ENCODE measurements at regions not wholly inside any gene's neighbourhood (a gene's known extent, or its start where the extent isn't known, plus 50 kb on each side); places are given as distances from the start of the nearest gene placed in this dataset.
A peak's percentile ranks its signal among the peaks of the same experiment; 100 is the strongest.

DNA sequence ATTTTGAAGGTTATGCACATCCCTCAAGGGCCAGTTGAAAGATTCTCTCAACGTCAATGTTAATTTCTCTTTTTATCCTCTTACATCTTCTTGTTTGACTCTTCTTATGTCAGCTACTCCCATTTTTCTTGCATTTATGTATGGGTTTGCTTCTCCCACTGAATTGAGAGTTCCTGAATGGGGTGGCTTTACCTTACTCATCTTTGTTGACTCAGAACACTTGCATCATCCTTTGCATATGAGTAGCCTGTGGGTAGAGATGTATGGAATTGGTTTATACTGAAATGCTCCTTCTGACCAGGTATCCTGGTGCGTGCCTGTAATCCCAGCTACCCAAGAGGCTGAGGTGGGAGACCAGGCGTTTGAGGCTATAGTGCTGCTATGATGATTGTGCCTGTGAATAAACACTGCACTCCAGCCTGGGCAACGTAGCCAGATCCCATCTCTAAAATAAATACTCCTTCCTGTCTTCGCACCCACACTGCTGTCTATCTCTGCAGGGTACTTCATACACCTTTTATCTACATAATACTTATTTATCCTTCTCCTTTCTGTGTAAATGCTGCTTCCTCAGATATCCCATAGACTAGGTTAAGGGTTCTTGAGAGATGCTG, 123.6 kb upstream of the DPH6 start:
- no peaks in the 10 kb centered on the region for H3K27me3 ChIP-seq (ENCODE audit: control insufficient read depth in 2 of 2, insufficient read depth in 1 of 2, low read length in 1 of 2)
- H3K36me3 ChIP-seq (ENCODE audit: control insufficient read depth in 2 of 2, insufficient read depth in 2 of 2, low read length in 1 of 2), result no peaks in the 10 kb centered on the region
- H3K4me1 ChIP-seq (ENCODE audit: control insufficient read depth in 2 of 2, insufficient read depth in 2 of 2, low read length in 2 of 2), result no peaks in the 10 kb centered on the region
- WGBS, result 91% methylated on average over 5 of the region's 5 CpGs
- H3K9me3 ChIP-seq (ENCODE audit: control insufficient read depth in 2 of 2, insufficient read depth in 1 of 2, low read length in 1 of 2), result no peaks in the 10 kb centered on the region
- H3K4me3 ChIP-seq (ENCODE audit: low read length in 2 of 2), result no peak overlapping the region
- H3K27ac ChIP-seq (ENCODE audit: low read depth in 1 of 2, low read length in 1 of 2), result no peak overlapping the region
- no peak for DNase-seq (ENCODE audit: low read depth in 6 of 9, low spot score in 9 of 9)

DNA sequence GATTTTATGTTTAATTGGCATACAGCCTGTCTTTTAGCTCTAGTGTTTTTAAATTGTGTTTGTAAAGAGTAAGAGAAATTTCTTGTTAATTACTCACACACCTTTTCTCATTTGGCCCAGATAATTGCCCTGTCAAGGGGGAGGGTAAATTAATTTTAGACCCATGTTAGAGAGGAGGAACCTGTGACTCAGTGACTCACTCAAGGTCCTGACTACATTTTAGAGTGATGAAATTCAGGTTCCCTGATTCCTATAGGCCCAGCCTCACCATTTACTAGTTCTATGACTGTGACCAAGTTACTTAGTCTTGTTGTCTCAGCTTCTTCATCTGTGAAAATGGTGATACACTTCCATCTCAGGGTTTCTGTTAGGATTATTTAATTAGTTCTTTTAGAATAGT, 125.2 kb upstream of the DPH6 start:
- Histone ChIP-seq H3K27me3 (ENCODE audit: control insufficient read depth in 2 of 2, insufficient read depth in 1 of 2, low read length in 1 of 2) (no peaks in the 10 kb centered on the region), H3K9me3 (ENCODE audit: control insufficient read depth in 2 of 2, insufficient read depth in 1 of 2, low read length in 1 of 2) (no peaks in the 10 kb centered on the region), H3K4me3 (ENCODE audit: low read length in 2 of 2) (no peak overlapping the region), H3K4me1 (ENCODE audit: control insufficient read depth in 2 of 2, insufficient read depth in 2 of 2, low read length in 2 of 2) (no peaks in the 10 kb centered on the region), H3K36me3 (ENCODE audit: control insufficient read depth in 2 of 2, insufficient read depth in 2 of 2, low read length in 1 of 2) (no peaks in the 10 kb centered on the region), H3K27ac (ENCODE audit: low read depth in 1 of 2, low read length in 1 of 2) (no peak overlapping the region)
- DNase-seq (ENCODE audit: low read depth in 6 of 9, low spot score in 9 of 9), result no peak

DNA sequence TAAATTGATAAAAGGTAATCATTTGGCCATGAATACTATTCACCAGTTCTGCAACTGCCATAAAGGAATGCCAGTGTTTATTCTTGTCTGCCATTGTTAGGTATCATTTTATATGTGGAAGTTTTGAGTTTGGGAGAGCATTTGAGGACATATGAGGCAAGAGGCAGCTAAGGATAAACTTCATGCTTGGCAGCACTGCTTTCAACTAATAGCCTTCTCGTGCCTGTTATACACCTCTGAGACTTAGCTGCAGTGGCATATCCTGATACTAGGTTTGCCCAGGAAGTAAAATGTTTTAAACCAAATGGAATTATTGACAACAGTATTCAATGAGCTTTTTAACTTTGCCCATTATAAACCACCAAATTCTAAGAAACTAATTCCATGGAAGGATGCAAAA, 126.0 kb upstream of the DPH6 start:
- WGBS, result 80% methylated on average over 1 of the region's 1 CpG
- Histone ChIP-seq H3K4me1 (ENCODE audit: control insufficient read depth in 2 of 2, insufficient read depth in 2 of 2, low read length in 2 of 2) (no peaks in the 10 kb centered on the region), H3K36me3 (ENCODE audit: control insufficient read depth in 2 of 2, insufficient read depth in 2 of 2, low read length in 1 of 2) (no peaks in the 10 kb centered on the region), H3K9me3 (ENCODE audit: control insufficient read depth in 2 of 2, insufficient read depth in 1 of 2, low read length in 1 of 2) (no peaks in the 10 kb centered on the region), H3K27ac (ENCODE audit: low read depth in 1 of 2, low read length in 1 of 2) (no peak overlapping the region), H3K27me3 (ENCODE audit: control insufficient read depth in 2 of 2, insufficient read depth in 1 of 2, low read length in 1 of 2) (no peaks in the 10 kb centered on the region), H3K4me3 (ENCODE audit: low read length in 2 of 2) (no peak overlapping the region)
- no peak for DNase-seq (ENCODE audit: low read depth in 6 of 9, low spot score in 9 of 9)

DNA sequence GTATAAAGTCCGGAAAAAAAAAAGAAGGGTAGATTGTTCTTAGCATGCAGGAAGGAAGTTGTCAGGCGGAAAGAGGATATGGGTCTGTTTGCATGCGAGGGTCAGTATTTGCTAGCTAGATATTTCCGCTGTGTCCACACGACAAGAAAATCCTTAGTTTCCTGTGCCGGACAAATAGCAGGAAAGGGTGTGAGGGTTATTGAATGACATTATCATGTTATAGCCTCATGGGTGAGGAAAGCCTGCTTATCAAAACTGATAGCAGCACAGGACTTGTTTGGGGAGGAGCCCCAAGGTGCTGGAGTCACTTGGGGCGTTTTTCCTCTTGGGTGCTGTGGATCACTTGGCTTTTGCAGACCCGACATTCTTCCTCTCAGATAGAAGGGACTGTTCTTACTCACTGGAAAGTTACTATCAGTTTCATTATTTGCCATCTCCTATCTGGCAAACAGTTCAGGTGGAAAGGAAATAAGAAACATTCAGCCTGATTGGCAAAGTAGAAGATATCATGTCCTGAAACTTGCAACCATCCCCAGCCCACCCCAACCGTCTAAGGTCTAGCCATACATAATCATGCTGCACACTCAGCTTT, 127.2 kb upstream of the DPH6 start:
- H3K36me3 ChIP-seq (ENCODE audit: control insufficient read depth in 2 of 2, insufficient read depth in 2 of 2, low read length in 1 of 2), result no peaks in the 10 kb centered on the region
- H3K4me3 ChIP-seq (ENCODE audit: low read length in 2 of 2), result no peak overlapping the region
- H3K27me3 ChIP-seq (ENCODE audit: control insufficient read depth in 2 of 2, insufficient read depth in 1 of 2, low read length in 1 of 2), result no peaks in the 10 kb centered on the region
- no peak overlapping the region for H3K27ac ChIP-seq (ENCODE audit: low read depth in 1 of 2, low read length in 1 of 2)
- WGBS, result 35% methylated on average over 9 of the region's 9 CpGs
- no peaks in the 10 kb centered on the region for H3K9me3 ChIP-seq (ENCODE audit: control insufficient read depth in 2 of 2, insufficient read depth in 1 of 2, low read length in 1 of 2)
- no peak for DNase-seq (ENCODE audit: low read depth in 6 of 9, low spot score in 9 of 9)
- no peaks in the 10 kb centered on the region for H3K4me1 ChIP-seq (ENCODE audit: control insufficient read depth in 2 of 2, insufficient read depth in 2 of 2, low read length in 2 of 2)

DNA sequence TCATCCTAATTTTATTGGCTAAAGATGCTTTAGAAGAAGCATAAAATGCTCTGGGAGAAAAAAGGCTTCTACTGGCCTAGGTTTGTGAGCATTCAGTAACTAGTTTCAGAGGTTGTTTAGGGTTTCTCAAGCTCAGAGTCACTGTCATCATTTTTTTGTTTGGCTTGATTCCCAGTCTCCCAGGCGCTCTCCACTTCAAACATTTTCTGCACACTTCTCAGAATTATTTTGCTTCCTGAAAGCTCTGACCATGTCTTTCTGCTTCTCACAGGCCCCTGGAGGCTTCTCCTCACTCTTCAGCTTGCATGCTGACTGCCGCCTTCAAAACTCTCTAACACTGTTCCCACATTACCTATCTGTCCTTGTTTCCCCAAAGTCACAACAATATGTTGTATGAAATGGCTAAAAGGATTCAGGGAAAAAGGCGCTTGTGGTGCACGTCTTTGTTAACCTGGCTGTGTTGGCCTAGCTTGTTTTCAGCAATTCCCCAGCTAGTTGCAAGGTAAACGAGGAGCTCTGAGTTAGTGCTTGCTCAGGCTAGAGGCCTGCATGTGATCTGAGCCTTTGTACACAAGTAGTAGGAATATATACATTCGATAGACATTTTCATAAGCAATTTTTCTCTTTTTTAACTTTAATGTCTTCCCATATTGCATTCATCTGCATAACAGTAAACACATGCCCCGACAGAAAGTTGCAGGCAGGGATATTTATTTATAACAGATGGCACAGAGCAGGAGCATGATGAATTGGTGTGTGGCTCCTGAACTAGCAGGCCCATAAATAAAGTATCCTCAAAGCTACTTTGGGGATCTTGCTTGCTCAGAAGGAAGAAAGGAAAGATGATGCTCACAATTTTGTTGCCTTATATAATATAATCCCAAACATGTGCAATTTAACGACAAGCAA, 129.2 kb upstream of the DPH6 start:
- Histone ChIP-seq H3K4me1 (ENCODE audit: control insufficient read depth in 2 of 2, insufficient read depth in 2 of 2, low read length in 2 of 2) (no peaks in the 10 kb centered on the region), H3K36me3 (ENCODE audit: control insufficient read depth in 2 of 2, insufficient read depth in 2 of 2, low read length in 1 of 2) (no peaks in the 10 kb centered on the region), H3K27me3 (ENCODE audit: control insufficient read depth in 2 of 2, insufficient read depth in 1 of 2, low read length in 1 of 2) (no peaks in the 10 kb centered on the region), H3K4me3 (ENCODE audit: low read length in 2 of 2) (no peak overlapping the region), H3K27ac (ENCODE audit: low read depth in 1 of 2, low read length in 1 of 2) (no peak overlapping the region), H3K9me3 (ENCODE audit: control insufficient read depth in 2 of 2, insufficient read depth in 1 of 2, low read length in 1 of 2) (no peaks in the 10 kb centered on the region)
- peak in 1 of 9 donors; percentile 9 for DNase-seq (ENCODE audit: low read depth in 6 of 9, low spot score in 9 of 9)
- WGBS, result 87% methylated on average over 8 of the region's 8 CpGs

DNA sequence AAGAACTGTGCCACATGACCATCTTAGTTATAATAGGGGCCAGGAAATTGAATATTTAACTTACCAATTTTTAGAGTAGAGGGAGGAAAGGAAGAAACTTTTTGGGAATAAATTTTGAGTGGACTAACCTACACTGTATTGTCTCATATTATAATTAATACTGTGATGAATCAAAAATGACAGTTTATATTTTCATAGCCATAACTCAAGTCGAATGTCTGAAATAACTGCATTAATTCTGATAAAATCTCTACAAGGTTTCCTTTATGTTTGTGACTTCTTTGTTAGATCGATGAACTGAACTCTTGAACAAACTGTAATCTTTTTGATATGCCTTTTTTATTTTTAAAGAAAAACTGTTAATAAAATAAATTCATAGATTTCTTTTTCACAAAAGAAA, 132.8 kb upstream of the DPH6 start:
- no peak for DNase-seq (ENCODE audit: low read depth in 6 of 9, low spot score in 9 of 9)
- Histone ChIP-seq H3K4me3 (ENCODE audit: low read length in 2 of 2) (no peak overlapping the region), H3K4me1 (ENCODE audit: control insufficient read depth in 2 of 2, insufficient read depth in 2 of 2, low read length in 2 of 2) (no peaks in the 10 kb centered on the region), H3K9me3 (ENCODE audit: control insufficient read depth in 2 of 2, insufficient read depth in 1 of 2, low read length in 1 of 2) (no peaks in the 10 kb centered on the region), H3K27me3 (ENCODE audit: control insufficient read depth in 2 of 2, insufficient read depth in 1 of 2, low read length in 1 of 2) (no peaks in the 10 kb centered on the region), H3K36me3 (ENCODE audit: control insufficient read depth in 2 of 2, insufficient read depth in 2 of 2, low read length in 1 of 2) (no peaks in the 10 kb centered on the region), H3K27ac (ENCODE audit: low read depth in 1 of 2, low read length in 1 of 2) (no peak overlapping the region)
- WGBS, result 79% methylated on average over 2 of the region's 2 CpGs

DNA sequence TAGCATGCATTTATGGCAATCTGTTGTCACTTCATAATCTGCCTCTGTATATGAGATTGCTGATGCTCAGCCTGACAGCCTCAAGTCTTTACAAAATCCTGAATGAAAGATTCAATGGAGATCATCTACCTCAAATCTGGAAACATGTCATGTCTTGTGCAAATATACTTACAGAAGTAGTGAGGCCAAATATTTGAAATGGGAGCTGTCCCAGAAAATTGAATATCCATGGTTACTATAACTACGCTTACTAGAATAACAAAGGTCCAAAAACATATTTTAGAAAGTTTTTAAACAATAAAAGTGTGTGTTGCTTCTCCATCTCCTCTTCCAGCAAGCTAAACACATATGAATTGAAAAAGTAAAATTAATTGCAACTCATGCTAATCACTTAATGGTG, 133.2 kb upstream of the DPH6 start:
- no peaks in the 10 kb centered on the region for H3K36me3 ChIP-seq (ENCODE audit: control insufficient read depth in 2 of 2, insufficient read depth in 2 of 2, low read length in 1 of 2)
- H3K9me3 ChIP-seq (ENCODE audit: control insufficient read depth in 2 of 2, insufficient read depth in 1 of 2, low read length in 1 of 2), result no peaks in the 10 kb centered on the region
- H3K4me3 ChIP-seq (ENCODE audit: low read length in 2 of 2), result no peak overlapping the region
- H3K27ac ChIP-seq (ENCODE audit: low read depth in 1 of 2, low read length in 1 of 2), result no peak overlapping the region
- WGBS, result 94% methylated on average over 1 of the region's 1 CpG
- no peaks in the 10 kb centered on the region for H3K4me1 ChIP-seq (ENCODE audit: control insufficient read depth in 2 of 2, insufficient read depth in 2 of 2, low read length in 2 of 2)
- DNase-seq (ENCODE audit: low read depth in 6 of 9, low spot score in 9 of 9), result no peak
- H3K27me3 ChIP-seq (ENCODE audit: control insufficient read depth in 2 of 2, insufficient read depth in 1 of 2, low read length in 1 of 2), result no peaks in the 10 kb centered on the region

DNA sequence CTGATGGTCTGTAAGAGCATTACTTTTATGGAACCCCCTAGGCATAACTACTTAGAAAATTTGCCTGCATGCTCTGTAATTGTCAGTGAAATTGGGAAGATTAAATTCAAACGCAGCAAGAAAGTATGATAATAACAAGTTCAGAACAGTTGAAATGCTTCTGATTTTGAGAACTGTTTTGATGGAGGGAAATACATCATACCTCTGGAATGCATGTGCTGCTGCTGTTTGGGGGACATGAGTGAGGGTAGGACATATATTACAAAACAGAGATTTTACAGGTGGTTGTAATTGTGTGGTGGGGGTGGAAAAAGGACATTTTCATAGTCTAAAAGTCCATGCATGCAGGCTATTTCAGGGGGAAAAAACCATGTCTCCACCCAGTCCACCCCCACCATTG, 135.0 kb upstream of the DPH6 start:
- WGBS, result 87% methylated on average over 1 of the region's 1 CpG
- no peaks in the 10 kb centered on the region for H3K36me3 ChIP-seq (ENCODE audit: control insufficient read depth in 2 of 2, insufficient read depth in 2 of 2, low read length in 1 of 2)
- no peak overlapping the region for H3K27ac ChIP-seq (ENCODE audit: low read depth in 1 of 2, low read length in 1 of 2)
- H3K4me1 ChIP-seq (ENCODE audit: control insufficient read depth in 2 of 2, insufficient read depth in 2 of 2, low read length in 2 of 2), result no peaks in the 10 kb centered on the region
- no peak for DNase-seq (ENCODE audit: low read depth in 6 of 9, low spot score in 9 of 9)
- no peaks in the 10 kb centered on the region for H3K9me3 ChIP-seq (ENCODE audit: control insufficient read depth in 2 of 2, insufficient read depth in 1 of 2, low read length in 1 of 2)
- H3K27me3 ChIP-seq (ENCODE audit: control insufficient read depth in 2 of 2, insufficient read depth in 1 of 2, low read length in 1 of 2), result no peaks in the 10 kb centered on the region
- H3K4me3 ChIP-seq (ENCODE audit: low read length in 2 of 2), result no peak overlapping the region

DNA sequence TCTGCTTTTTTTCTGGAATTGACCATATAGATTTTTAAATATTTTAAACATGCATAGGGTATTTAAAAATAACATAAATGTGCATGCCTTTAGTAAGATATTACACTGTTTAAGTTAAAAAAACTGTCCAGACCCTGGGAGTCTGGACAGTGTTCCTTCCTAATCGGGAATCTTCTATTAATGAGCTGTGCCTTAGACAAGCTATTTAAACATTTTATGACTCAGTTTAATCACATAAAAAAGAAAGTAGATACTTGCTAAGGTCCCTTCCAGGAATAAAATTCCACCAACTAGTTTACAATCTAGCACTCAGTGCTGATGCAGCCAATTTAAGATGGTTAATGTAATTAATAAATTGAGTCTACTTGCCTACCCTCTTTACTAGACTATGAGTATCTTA, 140.4 kb upstream of the DPH6 start:
- no peaks in the 10 kb centered on the region for H3K9me3 ChIP-seq (ENCODE audit: control insufficient read depth in 2 of 2, insufficient read depth in 1 of 2, low read length in 1 of 2)
- H3K4me3 ChIP-seq (ENCODE audit: low read length in 2 of 2), result no peak overlapping the region
- WGBS, result 96% methylated on average over 1 of the region's 1 CpG
- H3K4me1 ChIP-seq (ENCODE audit: control insufficient read depth in 2 of 2, insufficient read depth in 2 of 2, low read length in 2 of 2), result no peaks in the 10 kb centered on the region
- no peaks in the 10 kb centered on the region for H3K36me3 ChIP-seq (ENCODE audit: control insufficient read depth in 2 of 2, insufficient read depth in 2 of 2, low read length in 1 of 2)
- H3K27me3 ChIP-seq (ENCODE audit: control insufficient read depth in 2 of 2, insufficient read depth in 1 of 2, low read length in 1 of 2), result no peaks in the 10 kb centered on the region
- no peak for DNase-seq (ENCODE audit: low read depth in 6 of 9, low spot score in 9 of 9)
- H3K27ac ChIP-seq (ENCODE audit: low read depth in 1 of 2, low read length in 1 of 2), result no peak overlapping the region
